Activated naive CD8-positive, alpha-beta T cell treated with anti-CD3 and anti-CD28 coated beads, Interleukin-2, amount 50 U/mL, for 24 hours (primary cell): ENCODE measurements at regions not wholly inside any gene's neighbourhood (a gene's known extent, or its start where the extent isn't known, plus 50 kb on each side); places are given as distances from the start of the nearest gene placed in this dataset.

Experiments
- ATAC-seq: fragments of 150-1000 bp; cut with Tn5 transposase; one replicate; pipeline ENCODE4 v1.10.0; 2021
- DNase-seq: peaks from one replicate; pipeline ENCODE4 v3.0.0; 2021
- H3K27ac Mint-ChIP-seq: one replicate; pipeline ENCODE4 v1.8.0; 2021; ENCODE audit warnings: mild to moderate bottlenecking, mixed read lengths
- H3K27me3 Mint-ChIP-seq: one replicate; pipeline ENCODE4 v1.8.0; 2021; ENCODE audit warnings: mixed read lengths
- H3K36me3 Mint-ChIP-seq: one replicate; pipeline ENCODE4 v1.8.0; 2021; ENCODE audit warnings: low read depth, mixed read lengths
- H3K4me1 Mint-ChIP-seq: one replicate; pipeline ENCODE4 v1.8.0; 2021; ENCODE audit warnings: mixed read lengths
- H3K4me3 Mint-ChIP-seq: one replicate; pipeline ENCODE4 v1.8.0; 2021; ENCODE audit warnings: mild to moderate bottlenecking, moderate library complexity, mixed read lengths
- H3K9me3 Mint-ChIP-seq: one replicate; pipeline ENCODE4 v1.8.0; 2021; ENCODE audit warnings: mixed read lengths

- Mint-ChIP-seq H3K27me3 (peaks cover 18% of the 10 kb centered on the region), H3K36me3 (no peaks in the 10 kb centered on the region), H3K9me3 (no peaks in the 10 kb centered on the region), H3K4me3 (peak overlapping the region; percentile 68), H3K4me1 (peaks cover 15% of the 10 kb centered on the region), H3K27ac (no peak overlapping the region)
- ATAC-seq = peak; percentile 91
- peak; percentile 77 for DNase-seq
Measured at GRCh38 chr11:64449381-64450167, 90.6 kb downstream of the RPS6KA4 start.

- ATAC-seq (no peak), DNase-seq (no peak)
- H3K9me3 Mint-ChIP-seq = no peaks in the 10 kb centered on the region
- H3K27me3 Mint-ChIP-seq = peaks cover 18% of the 10 kb centered on the region
- no peaks in the 10 kb centered on the region for H3K36me3 Mint-ChIP-seq
- no peak overlapping the region for H3K27ac Mint-ChIP-seq
- peaks cover 15% of the 10 kb centered on the region for H3K4me1 Mint-ChIP-seq
- no peak overlapping the region for H3K4me3 Mint-ChIP-seq
Measured at GRCh38 chr11:64450168-64450560, 91.2 kb downstream of the RPS6KA4 start.

GRCh38 chr11:64451856-64452255 lies 92.9 kb downstream of the RPS6KA4 start:
- ATAC-seq = no peak
- H3K4me1 Mint-ChIP-seq = peaks cover 15% of the 10 kb centered on the region
- no peak overlapping the region for H3K27ac Mint-ChIP-seq
- H3K9me3 Mint-ChIP-seq = no peaks in the 10 kb centered on the region
- H3K36me3 Mint-ChIP-seq = no peaks in the 10 kb centered on the region
- peaks cover 16% of the 10 kb centered on the region for H3K27me3 Mint-ChIP-seq
- no peak for DNase-seq
- no peak overlapping the region for H3K4me3 Mint-ChIP-seq

GRCh38 chr11:64453466-64453865 lies 94.5 kb downstream of the RPS6KA4 start:
- Mint-ChIP-seq H3K4me1 (peaks cover 9% of the 10 kb centered on the region), H3K9me3 (no peaks in the 10 kb centered on the region), H3K36me3 (no peaks in the 10 kb centered on the region), H3K27me3 (peaks cover 10% of the 10 kb centered on the region), H3K27ac (no peak overlapping the region), H3K4me3 (no peak overlapping the region)
- peak; percentile 12 for ATAC-seq
- DNase-seq = no peak

- no peaks in the 10 kb centered on the region for H3K36me3 Mint-ChIP-seq
- DNase-seq (no peak), ATAC-seq (no peak)
- peaks cover 2% of the 10 kb centered on the region for H3K27me3 Mint-ChIP-seq
- no peaks in the 10 kb centered on the region for H3K4me1 Mint-ChIP-seq
- no peak overlapping the region for H3K27ac Mint-ChIP-seq
- H3K9me3 Mint-ChIP-seq = no peaks in the 10 kb centered on the region
- no peak overlapping the region for H3K4me3 Mint-ChIP-seq
Measured at GRCh38 chr11:64455456-64456261, 96.7 kb downstream of the RPS6KA4 start.

GRCh38 chr11:64456509-64457320 lies 97.8 kb downstream of the RPS6KA4 start:
- no peaks in the 10 kb centered on the region for H3K9me3 Mint-ChIP-seq
- no peaks in the 10 kb centered on the region for H3K4me1 Mint-ChIP-seq
- H3K36me3 Mint-ChIP-seq = no peaks in the 10 kb centered on the region
- ATAC-seq = no peak
- no peak overlapping the region for H3K27ac Mint-ChIP-seq
- DNase-seq = no peak
- peaks cover 1% of the 10 kb centered on the region for H3K27me3 Mint-ChIP-seq
- no peak overlapping the region for H3K4me3 Mint-ChIP-seq

GRCh38 chr11:64457416-64458010 lies 98.2 kb upstream of the SLC22A11 start:
- H3K27me3 Mint-ChIP-seq = no peaks in the 10 kb centered on the region
- H3K4me3 Mint-ChIP-seq = no peak overlapping the region
- DNase-seq (no peak), ATAC-seq (no peak)
- H3K27ac Mint-ChIP-seq = no peak overlapping the region
- no peaks in the 10 kb centered on the region for H3K36me3 Mint-ChIP-seq
- H3K4me1 Mint-ChIP-seq = no peaks in the 10 kb centered on the region
- no peaks in the 10 kb centered on the region for H3K9me3 Mint-ChIP-seq

- ATAC-seq (no peak), DNase-seq (no peak)
- H3K27me3 Mint-ChIP-seq = no peaks in the 10 kb centered on the region
- no peaks in the 10 kb centered on the region for H3K9me3 Mint-ChIP-seq
- H3K27ac Mint-ChIP-seq = no peak overlapping the region
- H3K36me3 Mint-ChIP-seq = no peaks in the 10 kb centered on the region
- H3K4me3 Mint-ChIP-seq = no peak overlapping the region
- H3K4me1 Mint-ChIP-seq = no peaks in the 10 kb centered on the region
Measured at GRCh38 chr11:64458997-64459396, 96.7 kb upstream of the SLC22A11 start.

- Mint-ChIP-seq H3K36me3 (no peaks in the 10 kb centered on the region), H3K9me3 (no peaks in the 10 kb centered on the region), H3K4me3 (no peak overlapping the region), H3K4me1 (no peaks in the 10 kb centered on the region), H3K27me3 (no peaks in the 10 kb centered on the region), H3K27ac (no peak overlapping the region)
- no peak for ATAC-seq
- no peak for DNase-seq
Measured at GRCh38 chr11:64459609-64460008, 96.1 kb upstream of the SLC22A11 start.

- Mint-ChIP-seq H3K27me3 (no peaks in the 10 kb centered on the region), H3K36me3 (no peaks in the 10 kb centered on the region), H3K27ac (no peak overlapping the region), H3K4me3 (no peak overlapping the region), H3K4me1 (no peaks in the 10 kb centered on the region), H3K9me3 (no peaks in the 10 kb centered on the region)
- ATAC-seq = no peak
- DNase-seq = no peak
Measured at GRCh38 chr11:64461081-64461480, 94.7 kb upstream of the SLC22A11 start.

GRCh38 chr11:64466115-64466718 lies 89.5 kb upstream of the SLC22A11 start:
- Mint-ChIP-seq H3K36me3 (no peaks in the 10 kb centered on the region), H3K4me1 (no peaks in the 10 kb centered on the region), H3K9me3 (no peaks in the 10 kb centered on the region), H3K27me3 (peaks cover 4% of the 10 kb centered on the region), H3K4me3 (no peak overlapping the region), H3K27ac (no peak overlapping the region)
- no peak for ATAC-seq
- DNase-seq = no peak

GRCh38 chr11:64469288-64469687 lies 86.5 kb upstream of the SLC22A11 start:
- no peak overlapping the region for H3K4me3 Mint-ChIP-seq
- no peak overlapping the region for H3K27ac Mint-ChIP-seq
- DNase-seq = no peak
- H3K9me3 Mint-ChIP-seq = no peaks in the 10 kb centered on the region
- H3K4me1 Mint-ChIP-seq = no peaks in the 10 kb centered on the region
- H3K27me3 Mint-ChIP-seq = peaks cover 4% of the 10 kb centered on the region
- no peaks in the 10 kb centered on the region for H3K36me3 Mint-ChIP-seq
- no peak for ATAC-seq

- Mint-ChIP-seq H3K9me3 (no peaks in the 10 kb centered on the region), H3K4me3 (no peak overlapping the region), H3K27me3 (peaks cover 8% of the 10 kb centered on the region), H3K36me3 (no peaks in the 10 kb centered on the region), H3K4me1 (no peaks in the 10 kb centered on the region), H3K27ac (no peak overlapping the region)
- ATAC-seq = no peak
- DNase-seq = no peak
Measured at GRCh38 chr11:64472593-64473455, 82.9 kb upstream of the SLC22A11 start.
